HPDE6-E6E7 (cell line): ENCODE measurements at regions not wholly inside any gene's neighbourhood (a gene's known extent, or its start where the extent isn't known, plus 50 kb on each side); places are given as distances from the start of the nearest gene placed in this dataset.

Source experiments
- DNase-seq: peaks from one replicate; pipeline ENCODE4 v3.0.0; 2011; ENCODE audit warnings: missing footprints; ENCODE audit errors: extremely low spot score

DNA sequence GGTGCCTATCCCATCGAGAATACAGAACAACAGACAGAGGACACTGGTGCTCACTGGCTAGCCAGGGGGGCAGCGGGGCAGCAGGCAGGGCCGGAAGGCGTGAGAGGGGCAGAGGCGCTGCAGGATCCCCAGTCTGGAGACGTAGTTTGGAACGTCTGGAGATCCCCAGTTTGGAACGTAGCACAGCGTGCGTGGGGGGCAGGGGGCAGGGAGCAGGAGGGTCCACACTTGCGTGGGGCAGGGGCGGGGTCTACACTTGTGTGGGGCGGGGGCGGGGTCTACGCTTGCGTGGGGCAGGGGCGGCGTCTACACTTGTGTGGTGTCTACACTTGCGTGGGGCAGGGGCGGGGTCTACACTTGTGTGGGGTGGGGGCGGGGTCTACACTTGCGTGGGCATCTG lies 107.2 kb downstream of the DACT2 start:
- DNase-seq: no peak

DNA sequence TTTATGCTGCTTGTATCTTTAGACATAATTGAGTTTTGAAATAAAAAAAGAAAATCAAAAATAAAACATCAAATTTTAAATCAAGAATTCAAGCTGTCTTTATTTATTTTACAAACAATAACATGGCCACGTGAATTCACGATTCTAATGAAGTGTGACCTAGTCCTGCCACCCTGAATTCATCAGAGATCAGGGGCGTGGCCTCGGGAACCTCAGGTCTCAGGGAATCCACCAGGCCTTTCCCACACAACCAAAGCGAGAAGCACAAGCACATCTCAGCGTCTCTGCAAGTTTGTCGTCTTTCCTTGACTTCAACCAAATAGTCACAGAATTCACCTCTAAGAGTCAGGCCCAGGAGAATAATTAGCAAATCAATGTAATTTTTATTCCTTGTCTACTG lies 107.9 kb downstream of the DACT2 start:
- no peak for DNase-seq

DNA sequence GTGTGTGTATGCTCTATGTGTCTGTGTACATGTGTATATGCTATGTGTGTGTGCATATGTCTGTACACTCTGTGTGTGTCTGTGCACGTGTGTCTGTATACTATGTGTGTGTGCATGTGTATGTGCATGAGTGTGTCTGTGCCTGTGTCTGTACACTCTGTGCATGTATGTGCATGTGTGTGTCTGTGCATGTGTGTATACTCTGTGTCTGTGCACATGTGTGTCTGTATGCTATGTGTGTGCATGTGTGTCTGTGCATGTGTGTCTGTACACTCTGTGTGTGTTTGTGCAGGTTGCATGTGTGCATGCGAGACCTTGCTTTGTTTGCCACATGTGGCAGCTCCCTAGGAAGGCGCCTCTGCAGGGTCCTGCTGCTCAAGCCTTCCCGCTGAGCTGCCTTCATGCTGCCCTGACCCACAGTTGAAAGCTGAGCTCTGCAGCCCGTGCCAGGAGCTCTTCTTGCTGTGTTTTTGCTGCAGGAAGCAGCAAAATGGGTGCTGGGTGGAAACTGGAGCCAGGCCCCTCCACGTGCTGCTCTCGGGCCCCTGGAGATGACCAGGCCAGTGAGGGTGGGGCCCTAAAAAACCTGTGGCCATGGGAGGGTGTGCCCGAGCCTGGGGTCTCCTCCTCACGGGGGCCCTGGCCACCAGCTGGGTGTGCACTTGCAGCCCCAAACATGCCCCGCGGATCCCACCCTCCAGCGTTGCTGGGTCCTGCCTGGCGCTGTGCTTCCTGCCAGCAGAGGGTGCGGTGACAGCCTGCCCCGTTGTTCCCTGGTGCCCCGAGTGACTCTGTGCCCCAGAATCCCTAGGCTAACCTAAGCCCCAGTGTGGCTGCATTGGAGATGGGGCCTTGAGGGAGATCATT lies 109.1 kb downstream of the DACT2 start:
- no peak for DNase-seq

DNA sequence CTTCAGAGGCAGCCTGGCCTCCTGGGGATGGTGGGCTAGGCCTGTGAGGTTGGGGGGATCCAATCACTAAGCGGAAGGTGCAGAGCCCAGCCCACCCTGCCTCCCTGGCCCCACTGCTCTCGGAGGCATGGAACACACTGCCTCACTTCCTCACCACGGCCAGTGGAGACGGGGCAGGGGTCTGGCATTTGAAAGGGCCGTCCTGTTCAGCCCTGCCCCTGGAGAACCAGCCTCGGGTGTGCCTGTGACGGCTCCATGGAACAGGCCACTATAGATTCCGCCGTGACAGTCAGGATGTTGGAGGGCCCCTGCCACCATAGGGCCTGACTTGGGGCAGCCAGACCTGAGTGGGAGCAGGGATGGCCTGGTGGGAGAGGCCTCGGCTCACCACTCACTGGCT lies 110.2 kb downstream of the DACT2 start:
- no peak for DNase-seq

DNA sequence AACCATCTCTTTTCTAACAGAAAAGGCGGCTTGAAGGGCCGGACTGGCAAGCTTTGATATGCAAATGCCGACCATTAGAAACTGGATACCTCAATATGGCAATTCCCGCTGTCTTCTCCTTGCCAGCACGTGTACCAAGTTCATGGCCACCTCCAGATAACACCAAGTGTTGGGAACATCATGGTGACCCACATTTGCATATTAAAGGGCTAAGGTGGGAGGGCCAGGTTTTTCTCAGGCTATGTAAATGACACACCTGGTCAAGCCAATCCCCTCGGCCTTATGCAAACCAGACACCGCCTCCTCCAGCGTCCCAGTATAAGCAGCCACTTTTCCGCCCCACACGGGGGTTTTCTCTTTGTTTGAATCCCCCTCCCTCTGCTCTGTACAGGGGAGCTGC lies 110.7 kb downstream of the DACT2 start:
- no peak for DNase-seq

DNA sequence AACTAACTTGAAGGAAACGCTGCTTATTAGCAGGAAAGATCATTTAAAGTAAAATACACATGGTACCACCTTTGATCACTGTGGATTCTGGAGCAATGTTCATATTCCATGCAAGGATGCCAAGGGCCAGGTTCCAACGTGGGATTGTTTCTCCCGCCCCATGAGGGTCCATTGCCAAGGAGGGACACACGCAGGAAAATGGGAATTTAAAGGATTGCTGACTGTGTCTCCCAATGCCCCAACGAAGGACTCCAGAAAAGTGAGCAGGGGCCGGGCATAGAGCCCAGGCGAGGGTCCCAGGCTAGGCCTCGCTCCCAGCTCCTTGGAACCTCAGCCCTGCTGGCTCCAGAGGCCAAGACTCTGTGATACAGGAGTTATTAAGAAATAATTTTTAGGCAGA lies 111.2 kb downstream of the DACT2 start:
- no peak for DNase-seq

DNA sequence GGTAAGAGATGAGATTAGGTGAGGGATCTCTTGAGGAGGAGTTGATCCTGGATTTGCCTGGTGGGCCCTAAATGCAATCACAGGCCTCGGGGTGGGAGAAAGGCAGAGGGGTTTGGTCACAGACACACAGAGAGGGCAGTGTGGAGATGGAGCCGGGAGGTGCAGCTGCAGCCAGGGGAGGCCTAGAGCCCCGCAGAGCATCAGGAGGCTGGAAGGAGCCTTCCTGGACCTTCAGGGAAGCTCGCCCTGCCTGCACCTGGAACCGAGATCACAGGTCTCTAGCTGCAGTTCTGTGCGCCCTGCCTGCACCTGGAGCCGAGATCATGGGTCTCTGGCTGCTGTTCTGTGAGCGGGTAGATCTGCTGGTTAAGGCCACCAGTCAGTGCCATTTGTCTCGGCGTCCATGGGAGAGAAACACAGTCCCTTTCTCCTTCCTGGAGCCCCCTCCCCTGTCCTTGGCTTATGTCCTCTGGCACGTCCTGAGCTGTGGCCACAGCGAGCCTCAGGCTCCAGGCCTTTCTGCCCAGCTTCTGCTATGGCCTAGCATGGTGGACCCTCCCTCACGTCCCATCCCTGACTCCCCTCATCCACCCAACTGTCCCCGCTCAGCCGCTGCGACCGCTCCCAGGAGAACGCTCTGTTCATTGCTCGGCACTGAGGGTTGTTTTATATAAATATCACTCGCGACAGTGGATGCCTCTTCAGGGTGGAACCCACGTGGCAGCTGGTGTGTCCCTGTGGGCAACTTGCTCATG lies 112.0 kb downstream of the DACT2 start:
- no peak for DNase-seq

DNA sequence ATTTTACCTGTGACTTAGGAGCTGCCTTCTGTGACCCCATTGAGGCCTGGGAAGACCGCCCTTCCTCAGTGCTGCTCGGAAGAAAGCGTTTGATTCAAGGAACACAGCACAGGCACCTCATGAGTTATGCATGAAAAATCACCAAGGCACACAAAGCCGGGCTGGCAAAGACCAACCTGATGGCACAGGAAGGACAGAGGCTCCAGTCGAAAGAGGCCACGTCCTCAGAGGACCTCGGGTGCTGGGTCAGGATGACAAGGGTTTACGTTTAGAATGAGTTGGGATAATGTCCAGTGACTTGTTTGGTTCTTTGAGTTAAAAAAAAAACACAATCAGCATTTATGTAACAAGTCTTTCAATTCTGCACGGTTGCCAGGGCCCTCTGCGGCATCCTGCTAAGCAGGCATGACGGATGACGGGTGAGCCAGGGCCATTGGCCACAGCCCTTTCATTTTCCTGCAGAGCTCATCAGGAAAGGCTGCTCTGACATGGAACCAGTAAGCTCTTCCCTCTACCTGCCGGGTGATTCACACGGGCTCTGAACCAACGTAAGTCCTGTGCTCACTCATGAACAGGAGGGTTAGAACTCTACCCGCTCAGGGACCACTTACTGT lies 112.8 kb downstream of the DACT2 start:
- no peak for DNase-seq

DNA sequence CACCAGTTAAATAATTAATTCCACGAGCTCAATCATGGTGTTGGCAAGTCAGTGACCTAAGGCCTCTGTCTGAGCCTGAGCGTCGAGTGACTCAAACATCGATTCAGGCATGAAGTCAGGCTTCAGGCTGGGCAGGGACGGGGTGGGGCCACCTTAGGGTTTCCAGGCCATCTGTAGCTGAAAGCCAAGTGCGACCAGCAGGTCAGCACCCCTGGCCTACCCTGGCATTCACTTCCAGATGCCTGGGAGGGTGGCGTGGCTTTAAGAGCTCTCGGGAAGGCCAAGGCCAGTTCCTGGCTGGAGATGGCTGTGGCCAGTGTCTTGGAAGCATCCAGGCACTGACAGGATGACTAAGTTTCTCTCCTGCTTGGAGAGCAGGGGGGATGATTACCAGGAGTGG lies 113.4 kb downstream of the DACT2 start:
- DNase-seq: no peak

DNA sequence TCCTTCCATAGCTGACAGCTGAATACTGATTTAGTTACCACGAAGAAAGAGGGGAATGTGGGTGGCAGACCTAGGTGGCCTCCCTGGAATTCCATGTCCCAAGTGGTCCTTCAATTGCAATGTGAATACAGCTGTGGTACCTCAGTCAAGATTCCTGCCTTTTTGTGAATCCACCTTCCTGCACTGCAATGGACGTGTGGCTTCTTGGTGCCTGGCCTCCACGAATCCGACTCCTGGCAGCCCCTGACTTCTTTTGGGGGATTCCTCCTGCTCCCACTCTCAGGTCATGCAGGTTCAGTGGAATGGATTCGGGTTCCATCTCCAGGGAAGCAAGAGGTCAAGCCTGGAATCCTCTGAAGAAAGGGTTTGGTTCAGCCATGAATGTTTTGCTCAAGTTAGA lies 117.8 kb downstream of the DACT2 start:
- DNase-seq: no peak

DNA sequence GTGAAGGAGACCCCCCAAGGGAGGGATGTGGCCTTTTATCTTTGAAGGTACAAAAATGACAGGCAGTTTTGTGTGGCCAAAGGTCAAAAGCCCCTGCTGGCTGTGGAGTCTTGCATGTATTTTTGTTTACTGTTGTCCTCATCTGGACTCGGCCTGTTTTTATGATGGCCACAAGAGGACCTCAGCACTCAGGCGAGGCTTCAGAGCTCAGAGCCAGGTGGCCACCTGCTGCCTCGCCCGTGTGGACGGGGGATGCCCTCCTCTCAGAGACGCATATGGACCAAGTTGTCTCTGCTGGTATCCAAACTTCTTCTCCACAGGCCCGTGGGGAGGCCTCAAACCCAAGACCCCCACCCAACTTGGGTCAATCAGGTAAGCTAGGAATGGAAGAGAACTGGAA lies 118.2 kb downstream of the DACT2 start:
- DNase-seq: peak; percentile 12

DNA sequence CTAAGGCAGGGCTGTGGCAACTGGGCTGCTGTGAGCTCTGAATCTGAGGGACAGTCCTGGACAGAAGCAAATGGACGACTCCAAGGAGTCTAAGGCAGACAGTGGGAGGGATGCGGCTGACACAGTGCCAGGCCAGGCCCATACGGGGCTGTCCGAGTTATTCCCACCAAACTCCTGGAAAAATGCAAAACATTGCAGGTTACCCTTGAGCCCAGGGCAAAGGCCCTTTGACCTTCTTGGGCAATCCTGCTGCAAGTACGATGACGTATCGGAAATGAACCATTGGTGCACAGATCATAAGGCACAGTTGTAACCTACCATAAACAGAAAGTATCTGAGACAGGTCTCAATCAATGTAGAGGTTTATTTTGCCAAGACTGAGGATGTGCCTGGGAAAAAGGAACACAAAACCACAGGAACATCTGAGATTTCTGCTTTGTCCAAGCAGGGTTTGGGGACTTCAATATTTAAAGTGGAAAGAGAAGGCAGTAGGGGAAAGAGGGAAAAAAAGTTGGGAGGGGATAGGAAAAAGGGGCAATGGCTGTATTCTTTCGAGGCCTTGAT lies 118.9 kb downstream of the DACT2 start:
- no peak for DNase-seq

DNA sequence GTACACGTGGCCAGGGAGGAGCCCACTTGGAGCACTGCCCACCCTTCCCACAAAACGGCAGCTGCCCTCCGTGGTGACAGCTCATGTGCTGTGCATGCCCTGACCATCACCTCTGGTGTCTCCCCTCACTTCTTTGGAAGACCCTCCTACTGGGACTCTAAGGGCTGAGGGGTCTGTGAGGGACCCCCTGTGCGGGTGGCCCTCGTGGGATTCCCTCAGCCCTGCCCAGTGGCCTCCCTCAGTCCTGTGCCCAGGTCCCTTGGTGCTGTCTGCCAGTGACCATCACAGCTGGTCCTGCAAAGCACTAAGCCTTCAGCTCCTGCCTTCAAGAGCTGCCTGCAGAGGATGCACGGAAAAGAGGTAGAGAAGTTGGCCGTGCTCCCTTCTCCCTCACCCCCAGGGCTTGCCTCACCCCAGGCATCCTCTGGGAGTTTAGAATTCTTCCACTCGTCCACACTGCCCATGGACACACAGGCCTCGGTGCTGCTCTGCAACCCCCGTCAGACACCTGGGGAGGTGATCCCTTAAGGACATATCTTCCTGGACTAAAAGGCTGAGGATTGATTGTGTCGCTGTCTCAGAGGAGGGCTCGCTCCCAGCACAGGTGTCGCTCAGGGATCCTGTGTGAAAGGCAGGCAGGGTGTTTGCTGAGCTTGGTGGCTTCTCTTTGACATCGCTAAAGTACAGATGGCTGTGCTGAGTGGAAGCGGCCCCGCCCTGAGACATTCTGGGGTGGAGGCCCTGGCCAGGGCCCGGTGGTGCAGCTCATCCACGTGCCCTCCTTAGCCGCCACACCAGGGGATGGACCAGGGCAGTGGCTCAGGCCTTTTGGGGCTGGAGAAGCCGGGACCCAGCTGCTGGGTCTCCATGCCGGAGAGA lies 119.5 kb upstream of the FRMD1 start:
- no peak for DNase-seq

DNA sequence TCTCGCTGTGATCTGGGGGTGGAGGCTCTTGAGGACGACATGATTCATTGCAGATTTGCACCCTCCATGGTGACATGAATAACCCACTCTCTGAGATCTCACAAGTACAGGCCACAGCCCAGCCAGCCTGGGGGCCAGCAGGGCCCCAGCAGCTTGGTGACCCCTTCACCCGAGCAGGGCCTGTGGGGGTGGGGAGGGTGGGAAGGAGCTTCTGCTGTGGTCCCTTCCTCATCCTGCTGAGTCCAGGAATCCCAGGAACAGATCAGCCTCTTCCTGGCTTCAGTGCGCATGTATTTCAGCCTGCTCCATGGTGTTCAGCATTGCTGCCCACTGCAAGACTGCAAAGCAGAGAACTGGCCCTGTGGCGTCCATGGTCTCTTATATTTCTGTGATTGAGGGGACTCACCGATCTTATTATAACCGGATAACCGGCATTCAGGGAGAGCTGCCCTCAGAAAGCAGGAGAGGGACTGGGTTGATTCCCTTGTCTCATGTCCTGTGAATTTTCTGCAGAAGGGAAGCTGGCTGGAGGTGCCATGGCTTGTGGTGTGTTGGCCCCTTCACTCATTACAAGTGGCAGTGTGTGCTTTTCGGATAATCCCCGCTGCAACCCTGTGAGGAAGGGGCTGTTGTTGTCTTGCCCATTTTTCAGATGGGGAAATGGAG lies 118.8 kb upstream of the FRMD1 start:
- DNase-seq: no peak

DNA sequence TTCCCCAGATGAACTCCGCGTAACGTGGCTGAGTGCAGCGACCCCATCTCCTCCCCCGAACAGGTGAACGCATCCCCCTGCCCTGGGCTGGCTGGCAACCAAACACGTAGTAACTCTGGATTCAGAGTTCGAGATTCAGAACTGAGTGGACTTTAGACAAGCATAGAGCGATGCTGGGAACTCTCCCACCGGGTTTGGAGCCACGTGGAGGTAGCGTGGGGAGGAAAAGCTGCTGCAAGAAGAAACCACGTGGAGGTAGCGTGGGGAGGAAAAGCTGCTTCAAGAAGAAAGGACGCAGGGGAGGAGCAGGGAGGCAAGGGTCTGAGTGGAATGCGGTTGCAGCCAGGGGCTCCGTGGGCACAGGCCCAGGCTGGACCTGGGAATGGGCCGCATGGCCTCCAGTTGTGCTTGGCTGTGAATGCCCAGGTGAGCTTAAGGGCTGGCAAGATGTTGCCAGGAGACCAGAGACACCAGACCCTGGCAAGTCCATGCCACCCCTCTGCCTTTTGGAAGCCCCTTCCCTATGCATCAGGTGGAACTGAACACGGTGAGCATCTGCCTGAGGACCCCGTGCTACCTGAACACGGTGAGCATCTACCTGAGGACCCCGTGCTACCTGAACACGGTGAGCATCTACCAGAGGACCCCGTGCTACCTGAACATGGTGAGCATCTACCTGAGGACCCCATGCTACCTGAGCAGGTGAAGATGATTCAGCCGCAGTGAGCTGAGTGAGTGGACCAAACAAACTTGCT lies 118.0 kb upstream of the FRMD1 start:
- no peak for DNase-seq

DNA sequence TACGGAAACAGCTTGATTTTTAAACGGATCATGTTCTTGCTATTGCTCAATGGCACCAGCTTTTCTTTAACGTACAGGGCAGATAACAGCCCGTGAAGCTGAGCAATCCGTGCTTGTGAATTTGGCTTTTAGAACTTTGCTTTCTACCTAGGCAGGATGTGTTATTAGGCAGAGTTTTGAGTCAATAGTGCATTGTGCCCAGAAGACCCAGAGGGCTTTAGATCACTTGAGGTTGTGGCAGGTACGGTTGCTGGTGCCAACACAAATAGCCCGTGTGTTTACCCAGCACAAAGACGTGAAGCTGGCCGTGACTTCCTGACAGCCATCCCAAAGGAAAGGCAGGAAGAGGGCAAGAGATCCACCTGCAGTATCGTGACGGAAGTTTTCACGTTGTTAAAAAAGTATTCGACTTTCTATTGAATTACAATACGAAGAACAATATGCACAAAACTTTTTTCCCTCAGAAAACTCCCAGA lies 117.4 kb upstream of the FRMD1 start:
- DNase-seq: no peak

DNA sequence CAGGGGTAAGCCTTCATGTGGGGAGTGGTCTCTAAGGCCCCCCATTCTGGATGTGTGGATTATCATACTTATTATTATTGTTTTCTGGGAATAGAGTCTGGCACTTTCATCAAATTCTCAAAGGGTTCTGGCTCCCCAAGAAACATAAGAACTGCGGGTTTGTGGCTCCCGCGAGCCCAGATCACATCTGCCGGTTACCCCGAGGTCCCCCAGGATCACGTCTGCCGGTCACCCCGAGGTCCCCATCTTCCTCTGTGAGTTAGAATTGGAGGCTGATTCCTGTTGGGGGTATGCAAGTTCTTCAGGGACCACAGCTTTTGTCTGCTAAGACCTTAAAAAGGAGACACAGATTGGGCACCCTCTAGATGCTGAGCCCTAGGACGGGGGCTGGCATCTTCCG lies 116.7 kb upstream of the FRMD1 start:
- no peak for DNase-seq

DNA sequence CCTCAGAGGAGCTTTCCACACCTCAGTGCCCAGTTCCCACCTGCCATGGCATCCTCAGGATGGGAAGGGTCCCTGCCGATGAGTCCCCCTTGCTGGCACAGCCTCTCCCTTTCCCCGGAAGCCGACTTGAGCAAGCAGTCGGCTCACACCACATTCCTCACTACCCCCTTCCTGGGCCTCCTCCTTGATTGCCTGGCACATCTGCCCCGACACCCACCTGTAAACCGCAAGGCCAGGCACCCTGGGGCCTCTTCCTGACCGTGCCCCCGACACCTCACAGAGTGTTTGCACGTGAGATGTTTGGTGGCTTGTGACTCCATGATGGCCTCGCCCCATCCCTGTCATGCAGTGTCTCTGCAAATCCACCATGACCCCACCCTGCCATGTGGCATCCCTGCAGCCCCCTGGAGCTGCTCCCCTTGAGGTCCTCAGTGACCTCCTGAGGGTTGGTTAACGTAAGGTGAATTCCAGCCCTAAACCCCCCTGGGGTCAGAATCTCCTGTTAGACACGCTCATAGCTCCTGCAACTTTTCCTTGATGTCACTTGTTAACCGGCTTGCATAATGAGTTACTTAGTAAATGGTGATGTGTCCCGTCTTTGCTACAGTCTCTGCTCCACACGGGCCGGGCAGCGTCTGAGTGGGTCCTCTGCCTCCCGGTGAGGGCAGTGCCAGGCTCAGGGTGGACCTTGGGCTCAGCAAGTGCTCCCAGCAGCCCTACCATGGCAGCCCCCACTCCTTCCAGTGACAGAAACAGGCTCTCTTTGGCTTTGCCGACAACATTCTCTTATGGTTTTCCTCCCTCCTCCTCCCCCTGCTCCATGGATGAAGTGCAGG lies 115.9 kb upstream of the FRMD1 start:
- no peak for DNase-seq
